ENCODE measurements at regions not wholly inside any gene's neighbourhood (a gene's known extent, or its start where the extent isn't known, plus 50 kb on each side); places are given as distances from the start of the nearest gene placed in this dataset.
"Not testable (repeated sequence)": the region's sequence is repeated elsewhere in the genome, so short reads cannot be mapped to it uniquely, and the experiment has no call there.

- no peak for DNase-seq (ENCODE audit: low read depth)
These were observed 1072.5 kb downstream of the SUCLG1 start for GRCh38 chr2:83386549-83386948.

GRCh38 chr2:83378921-83379320 is 1080.2 kb downstream of the SUCLG1 start:
- no peak for DNase-seq (ENCODE audit: low read depth)

DNA sequence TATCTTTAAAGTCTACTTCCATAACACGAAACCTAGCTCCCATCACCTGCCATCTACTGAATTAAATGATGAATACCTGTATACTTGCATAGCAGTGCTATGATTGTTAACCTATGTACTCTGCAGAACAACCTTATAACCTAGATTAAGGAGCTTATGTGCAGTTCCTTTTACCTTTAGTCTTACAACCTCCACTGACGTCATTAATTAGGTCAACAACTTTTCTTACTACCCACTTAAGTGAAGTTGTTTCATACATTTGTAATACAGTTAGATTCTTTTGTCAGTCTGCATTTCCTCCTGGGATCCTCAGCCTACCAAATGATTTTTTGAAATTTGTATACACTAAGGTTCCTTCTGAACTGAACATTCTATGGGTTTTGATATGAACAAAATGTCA is 1082.3 kb downstream of the SUCLG1 start:
- no peak for DNase-seq (ENCODE audit: low read depth)

DNA sequence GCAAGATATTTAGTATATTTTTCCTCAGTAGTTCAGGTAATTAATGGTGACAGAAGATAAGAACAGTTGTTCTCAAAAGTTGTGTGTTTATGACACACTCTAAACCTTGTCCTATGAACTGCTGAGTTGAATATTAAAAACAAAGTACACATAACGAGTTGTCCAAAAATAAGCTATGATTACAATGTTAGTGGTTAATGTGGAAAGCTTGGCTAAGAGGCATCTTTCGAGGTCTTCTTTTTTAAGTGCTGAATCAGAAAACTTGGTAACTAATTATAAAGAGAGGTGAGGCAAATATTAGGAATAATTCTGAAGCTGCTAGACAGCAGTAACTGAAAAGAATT is 1088.7 kb downstream of the SUCLG1 start:
- no peak for DNase-seq (ENCODE audit: low read depth)

GRCh38 chr2:83369601-83370418 is 1089.3 kb downstream of the SUCLG1 start:
- peak; percentile 17 for DNase-seq (ENCODE audit: low read depth)

DNA sequence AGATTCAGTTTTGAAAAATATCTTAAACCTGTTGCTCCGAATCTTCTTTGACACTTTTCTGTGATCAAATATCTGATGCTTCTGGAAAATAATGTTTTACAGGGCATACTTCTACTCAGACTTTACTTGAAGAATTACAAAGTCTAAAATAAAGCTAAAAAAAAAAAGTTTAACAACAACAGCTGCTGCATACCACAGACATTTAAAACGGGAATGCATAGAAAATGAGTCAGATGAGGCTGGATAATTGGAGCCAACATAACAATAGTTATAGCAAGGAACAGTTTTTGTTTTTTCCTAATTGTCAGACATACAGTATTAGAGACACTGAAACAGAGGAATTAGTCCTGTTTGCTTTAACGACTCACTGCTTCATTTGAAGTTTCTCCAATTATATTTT is 1090.2 kb downstream of the SUCLG1 start:
- DNase-seq (ENCODE audit: low read depth), result peak; percentile 53

DNA sequence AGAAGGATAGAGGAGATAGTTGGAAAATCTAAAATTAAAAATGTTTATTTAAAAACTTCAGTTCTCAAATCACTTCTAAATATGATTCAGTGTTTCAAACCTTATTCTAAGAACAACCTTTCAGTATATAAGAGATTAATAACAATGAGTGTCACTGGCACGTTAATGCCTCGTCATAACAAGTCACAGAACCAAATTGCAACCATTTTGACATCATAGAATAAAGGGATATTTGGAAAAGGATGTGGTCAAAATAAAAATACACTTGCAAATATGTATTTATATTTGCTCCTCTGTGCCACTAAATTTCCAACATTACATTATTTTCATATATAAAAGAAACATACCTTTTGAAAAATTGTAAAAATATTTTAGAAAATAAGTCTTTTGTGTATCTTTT is 1090.6 kb downstream of the SUCLG1 start:
- no peak for DNase-seq (ENCODE audit: low read depth)

GRCh38 chr2:83365476-83365875 is 1093.6 kb downstream of the SUCLG1 start:
- DNase-seq (ENCODE audit: low read depth), result no peak

GRCh38 chr2:83364264-83364663 is 1094.8 kb downstream of the SUCLG1 start:
- peak; percentile 52 for DNase-seq (ENCODE audit: low read depth)

DNA sequence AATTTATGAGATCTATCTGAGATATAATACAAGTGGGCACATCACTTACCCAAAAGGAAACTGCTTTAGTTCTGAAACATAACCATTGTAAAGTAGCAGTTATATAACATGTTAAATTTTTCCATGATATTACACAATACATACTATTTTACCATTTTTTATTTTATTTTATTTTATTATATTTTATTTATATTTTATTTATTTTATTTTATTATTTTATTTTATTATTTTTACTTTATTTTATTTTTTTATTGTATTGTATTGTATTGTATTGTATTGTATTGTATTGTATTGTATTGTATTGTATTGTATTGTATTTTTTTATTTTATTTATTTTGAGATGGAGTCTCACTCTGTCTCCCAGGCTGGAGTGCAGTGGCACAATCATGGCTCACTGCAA is 1095.9 kb downstream of the SUCLG1 start:
- not testable (repeated sequence) for DNase-seq (ENCODE audit: low read depth)

DNA sequence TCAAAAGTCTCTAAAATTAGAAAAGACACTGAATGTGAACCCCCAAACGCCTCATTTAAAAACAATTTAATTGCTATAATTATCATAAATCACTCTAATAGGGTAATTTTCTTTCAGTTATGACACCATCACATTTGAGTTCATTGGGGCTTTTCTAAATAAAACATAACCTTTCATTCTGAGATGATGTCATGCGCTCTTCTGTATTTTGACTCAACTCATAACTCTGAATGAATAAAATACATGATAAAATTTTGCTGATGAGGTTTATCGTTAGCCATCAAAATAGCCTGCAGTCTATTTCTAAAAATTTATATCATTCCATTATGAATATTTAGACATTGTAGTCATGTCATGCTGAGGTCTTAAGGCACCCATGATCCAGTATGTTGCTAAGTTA is 1099.7 kb downstream of the SUCLG1 start:
- DNase-seq (ENCODE audit: low read depth), result no peak

- no peak for DNase-seq (ENCODE audit: low read depth)
These were observed 1116.2 kb downstream of the SUCLG1 start for GRCh38 chr2:83342860-83343329.

GRCh38 chr2:83340424-83340823 is 1118.7 kb downstream of the SUCLG1 start:
- DNase-seq (ENCODE audit: low read depth), result no peak

DNA sequence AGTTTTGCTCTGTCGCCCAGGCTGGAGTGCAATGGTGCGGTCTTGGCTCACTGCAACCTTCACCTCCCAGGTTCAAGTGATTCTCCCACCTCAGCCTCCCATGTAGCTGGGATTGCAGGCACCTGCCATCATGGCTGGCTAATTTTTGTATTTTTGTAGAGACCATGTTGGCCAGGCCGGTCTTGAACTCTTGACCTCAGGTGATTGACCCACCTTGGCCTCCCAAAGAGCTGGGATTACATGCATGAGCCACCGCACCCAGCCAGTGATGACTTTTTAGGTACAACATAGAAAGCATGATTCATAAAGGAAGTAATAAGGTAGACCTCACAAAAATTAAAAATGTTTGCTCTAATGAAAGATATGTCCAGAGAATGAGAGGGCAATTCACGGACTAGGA is 1119.1 kb downstream of the SUCLG1 start:
- not testable (repeated sequence) for DNase-seq (ENCODE audit: low read depth)

- DNase-seq (ENCODE audit: low read depth), result no peak
These were observed 1127.3 kb downstream of the SUCLG1 start for GRCh38 chr2:83331810-83332209.

- DNase-seq (ENCODE audit: low read depth), result no peak
These were observed 1136.0 kb downstream of the SUCLG1 start for GRCh38 chr2:83323038-83323437.

- DNase-seq (ENCODE audit: low read depth), result no peak
These were observed 1139.0 kb downstream of the SUCLG1 start for GRCh38 chr2:83320053-83320452.

DNA sequence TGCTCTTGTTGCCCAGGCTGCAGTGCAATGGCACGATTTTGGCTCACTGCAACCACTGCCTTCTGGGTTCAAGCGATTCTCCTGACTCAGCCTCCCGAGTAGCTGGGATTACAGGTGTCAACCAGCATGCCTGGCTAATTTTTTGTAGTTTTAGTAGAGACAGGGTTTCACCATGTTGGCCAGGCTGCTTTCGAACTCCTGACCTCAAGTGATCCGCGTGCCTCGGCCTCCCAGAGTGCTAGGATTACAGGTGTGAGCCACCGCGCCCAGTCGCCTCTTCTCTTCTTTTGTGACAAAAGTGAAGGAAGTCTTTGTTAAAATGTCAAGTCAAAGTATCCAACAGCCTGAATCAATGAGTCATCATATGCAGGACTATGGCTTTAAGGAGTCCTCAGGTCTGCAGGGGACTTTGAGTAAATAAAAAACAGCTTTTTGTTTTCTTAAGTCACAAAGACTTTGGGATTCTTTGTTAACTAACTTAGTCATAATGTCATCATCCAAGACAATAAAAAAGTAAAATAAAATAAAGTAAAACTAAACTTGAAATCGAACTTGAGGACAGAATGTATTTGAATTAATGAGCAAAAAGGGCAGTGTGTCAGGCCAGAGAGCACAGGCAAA is 1153.2 kb downstream of the SUCLG1 start:
- DNase-seq (ENCODE audit: low read depth), result no peak

GRCh38 chr2:83291083-83291482 is 1168.0 kb downstream of the SUCLG1 start:
- DNase-seq (ENCODE audit: low read depth), result no peak

DNA sequence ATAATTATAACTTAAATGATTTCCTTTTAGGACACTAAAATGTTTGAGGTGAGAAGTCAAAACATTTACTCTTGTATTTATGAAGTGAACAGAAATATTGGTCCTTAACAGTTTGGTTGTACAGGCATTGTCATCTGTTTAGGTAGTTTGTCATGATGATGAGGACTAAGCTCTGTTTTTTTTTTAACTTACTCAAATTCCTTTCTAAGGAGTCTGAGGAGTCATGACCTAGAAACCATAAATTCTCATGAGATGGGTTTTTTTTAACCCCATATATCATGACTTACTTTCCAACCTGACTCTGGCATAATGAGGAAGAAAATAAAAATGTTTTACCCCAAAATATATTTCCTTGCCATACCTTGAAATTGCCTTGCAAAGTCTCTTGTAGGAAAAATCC is 1176.2 kb downstream of the SUCLG1 start:
- peak; percentile 8 for DNase-seq (ENCODE audit: low read depth)

GRCh38 chr2:83282043-83282795 is 1176.9 kb downstream of the SUCLG1 start:
- DNase-seq (ENCODE audit: low read depth), result no peak

- no peak for DNase-seq (ENCODE audit: low read depth)
These were observed 1178.7 kb downstream of the SUCLG1 start for GRCh38 chr2:83280391-83280790.

GRCh38 chr2:83273322-83273721 is 1185.8 kb downstream of the SUCLG1 start:
- DNase-seq (ENCODE audit: low read depth), result no peak
